Lung (tissue), 11 donors: ENCODE measurements at regions not wholly inside any gene's neighbourhood (a gene's known extent, or its start where the extent isn't known, plus 50 kb on each side); places are given as distances from the start of the nearest gene placed in this dataset.

ENCODE experiments used
- ATAC-seq: fragments of 200-7000 bp; cut with Tn5 transposase; one replicate; pipeline ENCODE4 v1.9.1; 2020; ENCODE audit warnings: moderate number of reproducible peaks; ENCODE audit not compliant: insufficient read depth, low FRiP score
- DNase-seq, 3 donors: peaks; one replicate each; pipeline ENCODE4 v3.0.0-alpha.2; 2013 to 2017
- H3K27ac ChIP-seq, 2 donors: one replicate each; pipeline ENCODE4 v1.5.1; 2013; ENCODE audit warnings: mild to moderate bottlenecking in 2 of 2, moderate library complexity in 2 of 2, control low read depth in 1 of 2, inconsistent platforms in 1 of 2, low read depth in 1 of 2, low read length in 1 of 2
- H3K27me3 ChIP-seq, 3 donors: one replicate each; pipeline ENCODE4 v1.5.1; 2013; ENCODE audit warnings: low read length in 2 of 3; ENCODE audit not compliant: control insufficient read depth in 3 of 3, insufficient read depth in 3 of 3
- H3K36me3 ChIP-seq, 4 donors: one replicate each; pipeline ENCODE4 v1.5.1; 2013; ENCODE audit warnings: low read length in 4 of 4, mild to moderate bottlenecking in 1 of 4, moderate library complexity in 1 of 4; ENCODE audit not compliant: control insufficient read depth in 4 of 4, insufficient read depth in 4 of 4
- H3K4me1 ChIP-seq, 5 donors: one replicate each; pipeline ENCODE4 v1.5.1; 2013; ENCODE audit warnings: low read length in 5 of 5, mild to moderate bottlenecking in 2 of 5, moderate library complexity in 1 of 5; ENCODE audit not compliant: control insufficient read depth in 5 of 5, insufficient read depth in 5 of 5
- H3K4me3 ChIP-seq: one replicate; pipeline ENCODE4 v1.5.1; 2013; ENCODE audit warnings: mild to moderate bottlenecking, control low read depth, moderate library complexity
- H3K9ac ChIP-seq, 2 donors: one replicate each; pipeline ENCODE4 v1.5.1; 2013; ENCODE audit warnings: low read length in 2 of 2, control low read depth in 1 of 2; ENCODE audit not compliant: insufficient read depth in 1 of 2
- H3K9me3 ChIP-seq, 4 donors: one replicate each; pipeline ENCODE4 v1.5.1; 2013; ENCODE audit warnings: low read length in 3 of 4, mild to moderate bottlenecking in 1 of 4, moderate library complexity in 1 of 4; ENCODE audit not compliant: control insufficient read depth in 4 of 4, insufficient read depth in 3 of 4
- WGBS, 2 donors: extraction: QIAGEN DNeasy Blood & Tissue Kit; methylation state at CpG; one replicate each; pipeline ENCODE4 v1.1.7; 2013; 5-methylcytosine and 5-hydroxymethylcytosine counted together
- TF ChIP-seq, protein P1 (sequence below): IDR thresholded peaks from 2 replicates; pipeline ENCODE4 v1.5.1; 2012; ENCODE audit warnings: mild to moderate bottlenecking; ENCODE audit errors: control extremely low read depth, extremely low read depth
- donor health status: control.
- donor health status: control.
- donor health status: Bipolar disorder and iron deficiency.
- donor health status: healthy.
- donor health status: DM: yes; HTN: yes; CAD: no.

DNA sequence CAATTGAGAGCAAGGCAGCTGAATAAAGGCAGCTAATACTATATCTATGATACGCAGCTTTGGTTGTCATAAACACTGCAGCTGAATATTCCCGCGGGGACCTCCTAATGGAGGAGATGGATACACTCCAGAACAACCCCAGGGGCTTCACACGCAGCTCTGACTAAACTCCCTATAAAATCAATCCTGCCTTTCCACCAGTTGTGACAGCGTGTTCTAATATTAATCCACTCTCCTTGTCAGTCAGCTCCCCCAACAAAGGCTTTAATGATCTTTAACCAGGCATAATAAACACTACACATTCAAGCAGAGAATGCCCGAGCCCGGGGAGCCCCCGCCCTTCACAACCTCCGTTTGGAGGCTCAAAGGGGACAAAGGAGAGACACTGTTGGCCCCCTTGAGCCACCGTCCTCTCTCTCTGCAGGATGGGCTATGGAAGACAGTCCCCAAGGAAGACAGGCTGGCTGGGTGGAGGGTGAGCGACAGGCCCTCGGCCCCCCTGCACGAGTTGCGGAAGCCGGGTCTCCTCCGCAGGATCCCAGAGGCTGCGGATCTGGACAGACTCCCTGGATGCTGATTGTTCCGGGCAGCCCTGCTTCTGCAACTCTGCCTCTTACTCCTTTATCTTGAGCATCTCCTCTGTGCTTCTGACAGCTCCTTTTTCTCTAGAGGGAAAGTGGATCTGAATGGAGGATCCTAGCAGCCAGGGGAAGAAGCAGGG, 565.2 kb downstream of the BUD13 start:
- DNase-seq (no peak), ATAC-seq (no peak)
- Histone ChIP-seq H3K9me3 (no peaks in the 10 kb centered on the region), H3K27ac (no peak overlapping the region), H3K4me1 (no peaks in the 10 kb centered on the region), H3K27me3 (no peaks in the 10 kb centered on the region), H3K4me3 (no peak overlapping the region), H3K9ac (no peak overlapping the region), H3K36me3 (no peaks in the 10 kb centered on the region)
- TF ChIP-seq, protein P1, sequence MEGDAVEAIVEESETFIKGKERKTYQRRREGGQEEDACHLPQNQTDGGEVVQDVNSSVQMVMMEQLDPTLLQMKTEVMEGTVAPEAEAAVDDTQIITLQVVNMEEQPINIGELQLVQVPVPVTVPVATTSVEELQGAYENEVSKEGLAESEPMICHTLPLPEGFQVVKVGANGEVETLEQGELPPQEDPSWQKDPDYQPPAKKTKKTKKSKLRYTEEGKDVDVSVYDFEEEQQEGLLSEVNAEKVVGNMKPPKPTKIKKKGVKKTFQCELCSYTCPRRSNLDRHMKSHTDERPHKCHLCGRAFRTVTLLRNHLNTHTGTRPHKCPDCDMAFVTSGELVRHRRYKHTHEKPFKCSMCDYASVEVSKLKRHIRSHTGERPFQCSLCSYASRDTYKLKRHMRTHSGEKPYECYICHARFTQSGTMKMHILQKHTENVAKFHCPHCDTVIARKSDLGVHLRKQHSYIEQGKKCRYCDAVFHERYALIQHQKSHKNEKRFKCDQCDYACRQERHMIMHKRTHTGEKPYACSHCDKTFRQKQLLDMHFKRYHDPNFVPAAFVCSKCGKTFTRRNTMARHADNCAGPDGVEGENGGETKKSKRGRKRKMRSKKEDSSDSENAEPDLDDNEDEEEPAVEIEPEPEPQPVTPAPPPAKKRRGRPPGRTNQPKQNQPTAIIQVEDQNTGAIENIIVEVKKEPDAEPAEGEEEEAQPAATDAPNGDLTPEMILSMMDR, result no peak
- 71 to 80% methylated on average over 18 of the region's 18 CpGs for WGBS, 2 donors

DNA sequence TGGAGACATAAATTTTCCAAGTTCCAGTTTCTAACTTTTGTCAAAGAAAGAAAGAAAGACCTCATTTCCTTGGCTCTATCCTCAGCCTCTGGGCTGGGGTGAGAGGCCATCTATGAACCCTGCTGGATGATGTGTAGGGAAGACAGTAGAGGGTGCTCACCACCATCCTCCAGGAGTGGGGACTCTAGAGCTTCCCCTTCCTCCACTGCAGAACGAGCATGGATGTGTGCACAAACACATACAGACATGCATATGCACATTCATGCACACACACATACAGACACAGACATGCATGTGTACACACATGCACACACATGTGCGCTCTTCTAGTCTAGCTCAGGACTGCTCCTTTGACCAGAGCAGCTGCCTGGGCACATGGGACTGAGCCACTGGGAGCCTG, 565.8 kb downstream of the BUD13 start:
- no peaks in the 10 kb centered on the region for H3K36me3 ChIP-seq
- no peak overlapping the region for H3K27ac ChIP-seq
- no peaks in the 10 kb centered on the region for H3K4me1 ChIP-seq
- H3K9ac ChIP-seq, result no peak overlapping the region
- no peaks in the 10 kb centered on the region for H3K9me3 ChIP-seq
- no peak overlapping the region for H3K4me3 ChIP-seq
- DNase-seq, result no peak
- TF ChIP-seq, protein P1, result no peak
- 73 to 75% methylated on average over 2 of the region's 2 CpGs for WGBS, 2 donors
- no peak for ATAC-seq
- H3K27me3 ChIP-seq, result no peaks in the 10 kb centered on the region

DNA sequence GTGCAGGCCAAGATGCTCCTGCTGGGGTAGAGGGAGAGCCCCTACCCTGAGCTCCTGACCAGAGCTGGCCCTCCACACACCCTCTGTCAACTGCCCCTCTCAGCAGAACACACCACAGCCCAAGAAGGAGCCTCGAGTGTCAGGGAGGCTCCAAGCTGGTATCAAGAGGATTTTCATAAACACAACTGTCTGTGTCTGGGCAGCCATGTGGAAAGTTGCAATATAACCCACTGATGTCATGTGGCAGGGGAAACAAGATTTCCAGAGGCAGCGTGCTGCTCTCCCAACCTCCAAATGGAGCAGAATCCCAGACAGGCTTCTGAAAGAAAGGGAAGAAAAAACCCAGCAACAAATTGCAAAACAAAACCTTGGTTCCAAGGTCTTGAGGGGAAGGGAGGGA, 569.9 kb downstream of the BUD13 start:
- ATAC-seq, result no peak
- Histone ChIP-seq H3K4me3 (no peak overlapping the region), H3K27ac (no peak overlapping the region), H3K36me3 (no peaks in the 10 kb centered on the region), H3K9me3 (no peaks in the 10 kb centered on the region), H3K4me1 (no peaks in the 10 kb centered on the region), H3K9ac (no peak overlapping the region), H3K27me3 (no peaks in the 10 kb centered on the region)
- 68 to 78% methylated on average over 2 of the region's 2 CpGs for WGBS, 2 donors
- TF ChIP-seq, protein P1, result no peak
- no peak for DNase-seq

DNA sequence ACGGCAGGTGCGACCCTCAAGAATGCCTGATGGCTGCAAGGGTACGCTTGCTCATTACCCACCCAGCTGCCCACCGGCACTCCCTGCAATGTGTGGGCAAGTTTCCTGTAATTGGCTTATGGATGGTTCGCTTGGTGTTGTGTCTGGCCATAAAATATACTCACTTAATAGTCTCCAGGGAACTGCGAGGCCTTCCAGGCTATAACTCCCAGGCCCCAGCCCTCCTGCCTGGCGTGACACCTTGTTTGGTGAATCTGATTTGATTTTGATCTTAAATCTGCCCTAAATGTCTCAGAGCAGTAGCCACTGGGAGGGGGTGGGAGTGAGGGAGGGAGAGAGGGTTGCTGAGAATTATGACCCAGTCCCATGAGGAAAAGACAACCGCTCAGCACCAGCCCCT, 572.2 kb downstream of the BUD13 start:
- Histone ChIP-seq H3K27ac (no peak overlapping the region), H3K9ac (no peak overlapping the region), H3K9me3 (no peaks in the 10 kb centered on the region), H3K4me3 (no peak overlapping the region), H3K27me3 (no peaks in the 10 kb centered on the region), H3K36me3 (no peaks in the 10 kb centered on the region), H3K4me1 (no peaks in the 10 kb centered on the region)
- ATAC-seq, result no peak
- TF ChIP-seq, protein P1, result no peak
- no peak for DNase-seq
- 94 to 95% methylated on average over 8 of the region's 8 CpGs for WGBS, 2 donors
